ENCODE measurements at regions not wholly inside any gene's neighbourhood (a gene's known extent, or its start where the extent isn't known, plus 50 kb on each side); places are given as distances from the start of the nearest gene placed in this dataset.
A peak's percentile ranks its signal among the peaks of the same experiment; 100 is the strongest.

DNA sequence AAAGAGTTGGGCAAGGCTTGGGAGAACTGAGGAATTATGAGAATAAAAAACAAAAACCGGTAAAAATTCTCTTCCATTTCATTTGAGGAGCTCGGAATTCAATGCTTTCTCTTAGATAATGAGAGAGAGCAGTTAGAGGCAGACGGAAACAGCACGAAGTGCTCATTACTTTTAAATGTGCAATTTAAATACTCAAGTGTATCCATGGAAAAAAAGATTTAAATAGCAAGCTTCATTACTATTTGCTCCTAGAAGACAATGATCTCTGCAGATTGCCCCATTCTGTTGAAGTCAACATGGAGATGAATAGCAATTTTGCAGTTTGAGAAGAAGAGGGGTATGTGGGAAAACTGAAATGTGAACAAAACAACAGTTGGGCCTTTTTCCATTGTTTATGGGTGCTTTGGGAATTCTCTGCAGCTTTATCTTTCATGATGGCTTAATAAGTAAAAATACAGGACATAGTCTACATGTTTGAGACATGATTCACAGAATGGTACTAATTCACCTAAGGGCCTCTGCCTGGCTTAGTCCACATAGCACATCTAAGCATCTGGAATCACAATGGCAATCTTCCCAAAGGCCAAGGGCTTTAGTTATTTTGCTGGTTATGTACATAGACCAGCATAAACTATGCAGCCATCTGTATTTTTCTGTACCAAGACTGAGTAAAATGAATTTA lies 512.7 kb upstream of the FAT1 start:
- BruUV-seq (replicated peaks): no TSS peak
- intact Hi-C loops (cut with micrococcal nuclease; ENCODE audit: unreplicated experiment): no loop called here
- Histone ChIP-seq H3K27me3 (replicated peaks; ENCODE audit: insufficient read depth, low read depth, low read length, poor library complexity) (peaks cover 42% of the 10 kb centered on the region), H3K4me1 (ENCODE audit: insufficient read depth, low read length, poor library complexity, severe bottlenecking) (peaks cover 4% of the 10 kb centered on the region), H3K27ac (ENCODE audit: low read depth, low read length, poor library complexity, severe bottlenecking) (no peak overlapping the region), H3K36me3 (ENCODE audit: insufficient read depth, low read length, poor library complexity, severe bottlenecking) (no peaks in the 10 kb centered on the region), H3K4me3 (ENCODE audit: low read depth, low read length, poor library complexity, severe bottlenecking) (no peak overlapping the region), H3K9me3 (ENCODE audit: low read depth, low read length, poor library complexity, severe bottlenecking) (no peaks in the 10 kb centered on the region)
- peak; percentile 4 for DNase-seq (ENCODE audit: low spot score)
- no peak for TF ChIP-seq EZH2 (IDR thresholded peaks at IDR 0.05; ENCODE audit: borderline replicate concordance, low read depth, low read length, poor library complexity, severe bottlenecking)
- no peak for TF ChIP-seq CTCF (conservative IDR thresholded peaks at IDR 0.05; ENCODE audit: low read depth, low read length)
- POLR2A ChIA-PET (ENCODE audit: low non-redundant PET): no interaction called here
- CTCF ChIA-PET: no interaction called here

- Histone ChIP-seq H3K36me3 (ENCODE audit: insufficient read depth, low read length, poor library complexity, severe bottlenecking) (no peaks in the 10 kb centered on the region), H3K4me1 (ENCODE audit: insufficient read depth, low read length, poor library complexity, severe bottlenecking) (peaks cover 4% of the 10 kb centered on the region), H3K27ac (ENCODE audit: low read depth, low read length, poor library complexity, severe bottlenecking) (no peak overlapping the region), H3K4me3 (ENCODE audit: low read depth, low read length, poor library complexity, severe bottlenecking) (no peak overlapping the region), H3K27me3 (replicated peaks; ENCODE audit: insufficient read depth, low read depth, low read length, poor library complexity) (peaks cover 27% of the 10 kb centered on the region), H3K9me3 (ENCODE audit: low read depth, low read length, poor library complexity, severe bottlenecking) (no peaks in the 10 kb centered on the region)
- no TSS peak for BruUV-seq (replicated peaks)
- TF ChIP-seq EZH2 (IDR thresholded peaks at IDR 0.05; ENCODE audit: borderline replicate concordance, low read depth, low read length, poor library complexity, severe bottlenecking) (no peak), CTCF (conservative IDR thresholded peaks at IDR 0.05; ENCODE audit: low read depth, low read length) (no peak)
- intact Hi-C loops (cut with micrococcal nuclease; ENCODE audit: unreplicated experiment): no loop called here
- ChIA-PET POLR2A (ENCODE audit: low non-redundant PET) (interaction anchor here (0.7 kb wide), 1 partner anchor 494 kb away, joined by 6 read pairs; no protein-coding TSS in a partner anchor), CTCF (no interaction called here)
- no peak for DNase-seq (ENCODE audit: low spot score)
Measured at GRCh38 chr4:187238646-187239045, 515.0 kb upstream of the FAT1 start.

DNA sequence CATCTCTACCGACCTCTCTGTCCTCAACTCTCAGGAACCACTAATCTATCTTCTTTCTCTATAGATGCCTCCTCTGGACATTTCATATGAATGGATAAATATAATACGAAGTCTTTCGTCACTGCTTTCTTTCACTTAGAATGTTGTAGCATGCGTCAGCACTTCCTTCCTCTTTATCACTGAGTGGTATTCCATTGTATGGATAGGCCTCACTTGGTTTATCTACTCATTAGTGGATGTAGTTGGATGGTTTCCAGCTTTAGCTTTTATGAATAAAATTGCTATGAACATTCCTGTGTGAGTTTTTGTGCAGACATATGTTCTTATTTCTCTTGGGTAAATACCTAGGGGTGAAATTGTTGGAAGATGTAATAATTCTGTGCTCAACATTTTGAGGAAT lies 528.2 kb upstream of the FAT1 start:
- Histone ChIP-seq H3K27me3 (replicated peaks; ENCODE audit: insufficient read depth, low read depth, low read length, poor library complexity) (no peaks in the 10 kb centered on the region), H3K4me1 (ENCODE audit: insufficient read depth, low read length, poor library complexity, severe bottlenecking) (no peaks in the 10 kb centered on the region), H3K36me3 (ENCODE audit: insufficient read depth, low read length, poor library complexity, severe bottlenecking) (no peaks in the 10 kb centered on the region), H3K4me3 (ENCODE audit: low read depth, low read length, poor library complexity, severe bottlenecking) (no peak overlapping the region), H3K27ac (ENCODE audit: low read depth, low read length, poor library complexity, severe bottlenecking) (no peak overlapping the region), H3K9me3 (ENCODE audit: low read depth, low read length, poor library complexity, severe bottlenecking) (no peaks in the 10 kb centered on the region)
- intact Hi-C loops (cut with micrococcal nuclease; ENCODE audit: unreplicated experiment): no loop called here
- ChIA-PET CTCF (no interaction called here), POLR2A (ENCODE audit: low non-redundant PET) (no interaction called here)
- no TSS peak for BruUV-seq (replicated peaks)
- DNase-seq (ENCODE audit: low spot score): peak; percentile 47
- no peak for TF ChIP-seq CTCF (conservative IDR thresholded peaks at IDR 0.05; ENCODE audit: low read depth, low read length)
- TF ChIP-seq EZH2 (IDR thresholded peaks at IDR 0.05; ENCODE audit: borderline replicate concordance, low read depth, low read length, poor library complexity, severe bottlenecking): no peak

Data from A673 (cell line).